Astrocyte of the cerebellum (primary cell): ENCODE measurements at regions not wholly inside any gene's neighbourhood (a gene's known extent, or its start where the extent isn't known, plus 50 kb on each side); places are given as distances from the start of the nearest gene placed in this dataset.
"Not testable (repeated sequence)": the region's sequence is repeated elsewhere in the genome, so short reads cannot be mapped to it uniquely, and the experiment has no call there.

Source experiments
- DNase-seq: peaks from one replicate; pipeline ENCODE4 v3.0.0-alpha.2; 2011; ENCODE audit warnings: low read depth
- H3K4me3 ChIP-seq: 2 replicates; pipeline ENCODE4 v1.5.1; 2011; ENCODE audit warnings: mild to moderate bottlenecking, low read depth, low read length, moderate library complexity
- in situ Hi-C: cut with HindIII; loops from 2 replicates; pipeline ENCODE4 v1.10.0; 2017; ENCODE audit warnings: low sequenced_read_pairs
- TF ChIP-seq, protein P1 (sequence below): IDR thresholded peaks from 2 replicates; pipeline ENCODE4 v1.5.1; 2012; ENCODE audit warnings: low read length, low read depth, moderate library complexity, mild to moderate bottlenecking; ENCODE audit errors: missing control alignments

GRCh38 chr18:41644466-41644865, 310.6 kb upstream of the PIK3C3 start:
- TF ChIP-seq, protein P1, sequence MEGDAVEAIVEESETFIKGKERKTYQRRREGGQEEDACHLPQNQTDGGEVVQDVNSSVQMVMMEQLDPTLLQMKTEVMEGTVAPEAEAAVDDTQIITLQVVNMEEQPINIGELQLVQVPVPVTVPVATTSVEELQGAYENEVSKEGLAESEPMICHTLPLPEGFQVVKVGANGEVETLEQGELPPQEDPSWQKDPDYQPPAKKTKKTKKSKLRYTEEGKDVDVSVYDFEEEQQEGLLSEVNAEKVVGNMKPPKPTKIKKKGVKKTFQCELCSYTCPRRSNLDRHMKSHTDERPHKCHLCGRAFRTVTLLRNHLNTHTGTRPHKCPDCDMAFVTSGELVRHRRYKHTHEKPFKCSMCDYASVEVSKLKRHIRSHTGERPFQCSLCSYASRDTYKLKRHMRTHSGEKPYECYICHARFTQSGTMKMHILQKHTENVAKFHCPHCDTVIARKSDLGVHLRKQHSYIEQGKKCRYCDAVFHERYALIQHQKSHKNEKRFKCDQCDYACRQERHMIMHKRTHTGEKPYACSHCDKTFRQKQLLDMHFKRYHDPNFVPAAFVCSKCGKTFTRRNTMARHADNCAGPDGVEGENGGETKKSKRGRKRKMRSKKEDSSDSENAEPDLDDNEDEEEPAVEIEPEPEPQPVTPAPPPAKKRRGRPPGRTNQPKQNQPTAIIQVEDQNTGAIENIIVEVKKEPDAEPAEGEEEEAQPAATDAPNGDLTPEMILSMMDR: no peak
- no peak for DNase-seq
- H3K4me3 ChIP-seq: no peak overlapping the region
- in situ Hi-C loops: no loop called here

GRCh38 chr18:41643427-41643826, 311.6 kb upstream of the PIK3C3 start:
- in situ Hi-C loops: no loop called here
- TF ChIP-seq, protein P1: no peak
- DNase-seq: no peak
- no peak overlapping the region for H3K4me3 ChIP-seq

- no peak for DNase-seq
- TF ChIP-seq, protein P1: no peak
- in situ Hi-C loops: no loop called here
- H3K4me3 ChIP-seq: no peak overlapping the region
Measured at GRCh38 chr18:41642756-41643155, 312.3 kb upstream of the PIK3C3 start.

DNA sequence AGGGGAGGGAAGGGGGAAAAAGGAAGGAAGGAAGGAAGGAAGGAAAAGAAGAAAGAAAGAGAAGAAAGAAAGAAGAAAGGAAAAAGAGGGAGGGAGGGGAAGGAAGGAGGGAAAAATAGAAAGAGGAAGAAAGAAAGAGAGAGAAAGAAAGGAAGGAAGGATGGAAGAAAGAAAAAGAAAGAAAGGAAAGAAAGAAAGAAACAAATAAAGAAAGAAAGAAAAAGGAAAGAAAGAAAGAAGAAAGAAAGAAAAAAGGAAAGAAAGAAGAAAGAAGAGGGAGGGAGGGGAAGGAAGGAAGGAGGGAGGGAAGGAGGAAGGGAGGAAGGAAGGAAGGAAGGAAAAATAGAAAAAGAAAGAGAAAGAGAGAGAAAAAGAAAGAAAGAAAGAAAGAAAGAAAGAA, 315.8 kb upstream of the PIK3C3 start:
- no peak overlapping the region for H3K4me3 ChIP-seq
- DNase-seq: no peak
- in situ Hi-C loops: no loop called here
- TF ChIP-seq, protein P1: no peak

GRCh38 chr18:41631723-41632285, 323.2 kb upstream of the PIK3C3 start:
- DNase-seq, H3K4me3 ChIP-seq, in situ Hi-C loops: not testable (repeated sequence)

DNA sequence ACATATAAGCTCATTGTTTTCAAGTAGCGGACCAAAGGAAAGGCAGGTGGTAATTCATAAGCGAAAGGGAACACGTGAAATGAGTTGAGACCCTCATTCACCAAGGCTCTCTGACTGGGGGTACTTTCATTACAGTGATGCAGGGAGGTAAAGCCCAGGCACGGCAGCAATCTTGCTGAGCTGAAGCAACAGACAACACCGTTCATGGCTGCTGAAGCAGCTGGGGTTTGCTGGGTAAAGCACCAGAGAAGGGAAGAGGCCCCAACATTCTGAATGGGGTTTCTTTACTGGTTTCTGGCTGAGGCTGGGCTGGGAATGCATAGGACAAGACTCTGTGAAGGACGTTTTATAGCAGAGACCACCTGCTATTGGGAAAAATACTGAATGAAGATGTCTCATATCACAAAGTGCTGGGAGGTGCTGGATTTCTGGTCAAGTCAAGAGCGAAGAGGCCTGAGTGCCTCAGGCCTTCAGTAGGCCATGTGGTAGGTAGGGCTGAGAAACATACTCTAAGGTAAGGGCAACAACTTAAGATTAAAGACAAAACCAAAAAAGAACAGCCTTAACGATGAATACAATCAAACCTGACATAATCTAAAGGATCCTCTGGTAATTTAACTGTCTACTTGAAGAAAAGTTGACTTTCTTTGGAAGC, 324.7 kb upstream of the PIK3C3 start:
- no peak overlapping the region for H3K4me3 ChIP-seq
- DNase-seq: no peak
- TF ChIP-seq, protein P1: no peak
- in situ Hi-C loops: no loop called here

- no peak overlapping the region for H3K4me3 ChIP-seq
- no peak for DNase-seq
- TF ChIP-seq, protein P1: no peak
- in situ Hi-C loops: no loop called here
Measured at GRCh38 chr18:41624460-41624859, 330.6 kb upstream of the PIK3C3 start.
